22Rv1 (cell line): ENCODE measurements at regions not wholly inside any gene's neighbourhood (a gene's known extent, or its start where the extent isn't known, plus 50 kb on each side); places are given as distances from the start of the nearest gene placed in this dataset.

Experiments
- CTCF ChIP-seq: fragments of 450-650 bp; IDR thresholded peaks from 2 replicates; pipeline ENCODE4 v1.5.1; 2017; ENCODE audit warnings: mild to moderate bottlenecking
- ZFX ChIP-seq: fragments of 450-650 bp; IDR thresholded peaks from 2 replicates; pipeline ENCODE4 v1.6.1; 2017; ENCODE audit warnings: antibody characterized with exemption, borderline replicate concordance

GRCh38 chr4:72216539-72217277 is 184.9 kb downstream of the NPFFR2 start:
- no peak for TF ChIP-seq CTCF
- TF ChIP-seq ZFX, result no peak
